ENCODE measurements at regions not wholly inside any gene's neighbourhood (a gene's known extent, or its start where the extent isn't known, plus 50 kb on each side); places are given as distances from the start of the nearest gene placed in this dataset.
A peak's percentile ranks its signal among the peaks of the same experiment; 100 is the strongest.

- DNase-seq (ENCODE audit: low spot score) = no peak
- ChIA-PET CTCF (interaction anchor here (0.7 kb wide), 1 partner anchor 1255 kb away, joined by 4 read pairs; no protein-coding TSS in a partner anchor), POLR2A (ENCODE audit: low non-redundant PET) (no interaction called here)
- TF ChIP-seq CTCF (conservative IDR thresholded peaks at IDR 0.05; ENCODE audit: low read depth) = no peak
- no peak overlapping the region for H3K27ac ChIP-seq
Measured at GRCh38 chr9:29685531-29685930, 2112.2 kb upstream of the C9orf72 start.

GRCh38 chr9:29691145-29691544 is 2117.9 kb upstream of the C9orf72 start:
- ChIA-PET POLR2A (ENCODE audit: low non-redundant PET) (no interaction called here), CTCF (no interaction called here)
- H3K27ac ChIP-seq = no peak overlapping the region
- no peak for DNase-seq (ENCODE audit: low spot score)
- TF ChIP-seq CTCF (conservative IDR thresholded peaks at IDR 0.05; ENCODE audit: low read depth) = no peak

- DNase-seq (ENCODE audit: low spot score) = peak; percentile 19
- ChIA-PET CTCF (no interaction called here), POLR2A (ENCODE audit: low non-redundant PET) (no interaction called here)
- peak; percentile 23 for TF ChIP-seq CTCF (conservative IDR thresholded peaks at IDR 0.05; ENCODE audit: low read depth)
- no peak overlapping the region for H3K27ac ChIP-seq
Measured at GRCh38 chr9:29691758-29692407, 2118.6 kb upstream of the C9orf72 start.

DNA sequence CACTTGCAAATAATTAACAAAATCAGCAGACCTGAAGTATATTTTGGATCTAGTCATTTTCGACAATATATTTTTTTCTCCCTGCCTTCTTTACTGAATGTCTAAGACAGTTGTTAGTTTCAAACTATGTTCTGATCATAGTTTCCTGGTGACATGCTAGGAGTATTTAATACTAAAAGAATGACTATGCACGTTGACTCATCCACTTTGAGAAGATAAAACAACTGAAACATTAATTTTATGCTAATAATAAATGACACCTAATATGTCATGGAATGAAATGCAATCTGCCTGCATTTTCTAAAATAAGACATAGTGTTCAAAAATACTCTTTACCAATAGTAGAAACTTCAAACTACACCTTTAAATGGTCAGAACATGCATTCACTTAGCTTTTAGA is 2123.7 kb upstream of the C9orf72 start:
- DNase-seq (ENCODE audit: low spot score) = no peak
- TF ChIP-seq CTCF (conservative IDR thresholded peaks at IDR 0.05; ENCODE audit: low read depth) = no peak
- CTCF ChIA-PET = interaction anchor here (0.7 kb wide), 1 partner anchor 75 kb away, joined by 4 read pairs; no protein-coding TSS in a partner anchor
- POLR2A ChIA-PET (ENCODE audit: low non-redundant PET) = no interaction called here
- H3K27ac ChIP-seq = no peak overlapping the region

DNA sequence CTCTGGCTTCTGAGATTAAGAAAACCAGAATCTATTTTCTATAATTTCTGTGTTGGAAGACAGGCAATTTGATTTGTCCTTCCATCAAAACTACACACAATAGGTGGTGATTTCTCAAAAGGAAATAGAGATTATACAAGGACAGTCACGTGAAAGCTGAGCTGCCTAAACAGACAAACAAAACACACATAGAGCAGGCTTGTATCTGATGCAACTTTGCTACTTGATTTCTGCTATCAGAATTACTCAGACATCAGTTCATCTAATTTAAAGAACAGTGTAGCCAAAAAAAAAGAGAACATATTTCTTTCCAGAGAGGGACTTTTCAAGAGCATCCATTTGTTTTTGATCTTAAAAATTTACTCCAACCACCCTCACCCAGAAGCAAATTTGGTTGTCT is 2128.3 kb upstream of the C9orf72 start:
- CTCF ChIA-PET = interaction anchor here (0.8 kb wide), 1 partner anchor 29 kb away, joined by 4 read pairs; no protein-coding TSS in a partner anchor
- no peak for DNase-seq (ENCODE audit: low spot score)
- no peak for TF ChIP-seq CTCF (conservative IDR thresholded peaks at IDR 0.05; ENCODE audit: low read depth)
- POLR2A ChIA-PET (ENCODE audit: low non-redundant PET) = no interaction called here
- H3K27ac ChIP-seq = no peak overlapping the region

DNA sequence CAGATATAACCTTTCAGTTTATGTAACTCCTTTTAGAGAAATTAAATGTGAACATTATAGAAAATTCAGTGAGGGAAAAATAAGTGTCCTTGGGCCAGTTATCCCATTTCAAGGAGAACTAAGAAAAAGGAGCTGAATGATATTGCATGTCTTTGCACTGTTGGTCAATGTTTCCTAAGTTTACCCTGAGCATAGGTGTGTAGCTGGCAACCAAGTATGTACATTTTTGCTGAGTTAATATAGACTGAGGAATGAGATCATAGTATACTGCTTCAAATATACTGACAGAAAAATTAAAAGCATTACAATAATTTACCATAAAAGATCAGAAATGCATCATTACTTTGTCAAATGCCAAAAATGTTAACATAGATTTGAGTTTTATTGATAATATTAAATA is 2128.7 kb upstream of the C9orf72 start:
- no peak overlapping the region for H3K27ac ChIP-seq
- no peak for DNase-seq (ENCODE audit: low spot score)
- TF ChIP-seq CTCF (conservative IDR thresholded peaks at IDR 0.05; ENCODE audit: low read depth) = no peak
- CTCF ChIA-PET = interaction anchor here (0.8 kb wide), 1 partner anchor 28 kb away, joined by 4 read pairs; no protein-coding TSS in a partner anchor
- POLR2A ChIA-PET (ENCODE audit: low non-redundant PET) = no interaction called here

Measured in RWPE1 (cell line).